ENCODE measurements at regions not wholly inside any gene's neighbourhood (a gene's known extent, or its start where the extent isn't known, plus 50 kb on each side); places are given as distances from the start of the nearest gene placed in this dataset.
"Not testable (repeated sequence)": the region's sequence is repeated elsewhere in the genome, so short reads cannot be mapped to it uniquely, and the experiment has no call there.

- no peak overlapping the region for H3K4me3 Mint-ChIP-seq
- no peaks in the 10 kb centered on the region for H3K79me2 ChIP-seq (ENCODE audit: insufficient read depth, low read length)
These were observed 631.0 kb upstream of the STXBP6 start for GRCh38 chr14:25680934-25681333.

GRCh38 chr14:25680511-25680910, 630.6 kb upstream of the STXBP6 start:
- WGBS (ENCODE audit: extremely low coverage, insufficient read length, low lambda C conversion rate) = no CpG with 5 or more reads among the region's 4 CpGs
- not testable (repeated sequence) for H3K9me3 Mint-ChIP-seq; H3K27ac ChIP-seq (ENCODE audit: insufficient read length, low read depth, low read length); H3K36me3 Mint-ChIP-seq (ENCODE audit: insufficient read depth in 1 of 3, low read depth in 3 of 3); H2AFZ ChIP-seq (ENCODE audit: low read length); H2BK20ac ChIP-seq (ENCODE audit: low read depth, low read length, poor library complexity, severe bottlenecking); H2BK120ac ChIP-seq (ENCODE audit: low read depth, low read length, poor library complexity, severe bottlenecking); H2BK12ac ChIP-seq (ENCODE audit: insufficient read length, low read depth, low read length); H3T11ph ChIP-seq (ENCODE audit: low read length); H3K14ac ChIP-seq (ENCODE audit: insufficient read depth, low read length); H4K8ac ChIP-seq (replicated peaks; ENCODE audit: insufficient read length, low read depth, low read length); H2BK5ac ChIP-seq (ENCODE audit: insufficient read length, low read length); H3K23me2 ChIP-seq (ENCODE audit: insufficient read length, low read depth, low read length, poor library complexity, severe bottlenecking); H3K4me1 ChIP-seq (ENCODE audit: insufficient read depth, low read length); H3K79me2 ChIP-seq (ENCODE audit: insufficient read depth, low read length); H4K20me1 ChIP-seq (ENCODE audit: control insufficient read depth, insufficient read depth, insufficient read length); DNase-seq; H3K27me3 ChIP-seq (ENCODE audit: insufficient read depth, low read length); H3K27ac Mint-ChIP-seq; H4K5ac ChIP-seq (ENCODE audit: insufficient read length, low read depth, low read length); H3K56ac ChIP-seq (ENCODE audit: insufficient read length, low read depth, low read length); H3K18ac ChIP-seq (ENCODE audit: insufficient read length, low read depth, low read length); H3K4me1 Mint-ChIP-seq; H3K4me3 Mint-ChIP-seq; H3K9me3 ChIP-seq (ENCODE audit: control insufficient read depth, low read depth, low read length); H3K9ac ChIP-seq (ENCODE audit: extremely low read depth, insufficient read length, low read length); H4K91ac ChIP-seq (ENCODE audit: insufficient read length, low read depth, low read length); H3K23ac ChIP-seq (ENCODE audit: insufficient read length, low read depth, low read length); H3K4ac ChIP-seq (ENCODE audit: low read depth, low read length); H3K4me2 ChIP-seq (ENCODE audit: insufficient read depth, insufficient read length, low read length); H2BK15ac ChIP-seq (ENCODE audit: low read depth, low read length); H3K79me1 ChIP-seq (ENCODE audit: insufficient read depth, low read depth, low read length, poor library complexity, severe bottlenecking); H2AK5ac ChIP-seq (ENCODE audit: insufficient read length, low read length); H3K27me3 Mint-ChIP-seq (ENCODE audit: low read depth)

More at GRCh38 chr14:25680934-25681333, 631.0 kb upstream of the STXBP6 start:
- Histone ChIP-seq H2AFZ (ENCODE audit: low read length) (no peak overlapping the region), H3K27me3 (ENCODE audit: insufficient read depth, low read length) (no peaks in the 10 kb centered on the region), H2AK5ac (ENCODE audit: insufficient read length, low read length) (no peak overlapping the region), H2BK12ac (ENCODE audit: insufficient read length, low read depth, low read length) (no peak overlapping the region), H3K14ac (ENCODE audit: insufficient read depth, low read length) (no peak overlapping the region), H4K8ac (replicated peaks; ENCODE audit: insufficient read length, low read depth, low read length) (no peak overlapping the region), H3K23me2 (ENCODE audit: insufficient read length, low read depth, low read length, poor library complexity, severe bottlenecking) (no peaks in the 10 kb centered on the region), H3K18ac (ENCODE audit: insufficient read length, low read depth, low read length) (no peak overlapping the region), H2BK15ac (ENCODE audit: low read depth, low read length) (no peak overlapping the region), H2BK120ac (ENCODE audit: low read depth, low read length, poor library complexity, severe bottlenecking) (no peak overlapping the region), H2BK5ac (ENCODE audit: insufficient read length, low read length) (no peak overlapping the region), H4K20me1 (ENCODE audit: control insufficient read depth, insufficient read depth, insufficient read length) (no peaks in the 10 kb centered on the region), H3K4me1 (ENCODE audit: insufficient read depth, low read length) (no peaks in the 10 kb centered on the region), H3K4me2 (ENCODE audit: insufficient read depth, insufficient read length, low read length) (no peak overlapping the region), H4K91ac (ENCODE audit: insufficient read length, low read depth, low read length) (no peak overlapping the region), H2BK20ac (ENCODE audit: low read depth, low read length, poor library complexity, severe bottlenecking) (no peak overlapping the region), H3K9ac (ENCODE audit: extremely low read depth, insufficient read length, low read length) (no peak overlapping the region), H3K27ac (ENCODE audit: insufficient read length, low read depth, low read length) (no peak overlapping the region), H3K9me3 (ENCODE audit: control insufficient read depth, low read depth, low read length) (no peaks in the 10 kb centered on the region), H4K5ac (ENCODE audit: insufficient read length, low read depth, low read length) (no peak overlapping the region), H3K79me1 (ENCODE audit: insufficient read depth, low read depth, low read length, poor library complexity, severe bottlenecking) (no peaks in the 10 kb centered on the region), H3K56ac (ENCODE audit: insufficient read length, low read depth, low read length) (no peak overlapping the region), H3K23ac (ENCODE audit: insufficient read length, low read depth, low read length) (no peak overlapping the region), H3T11ph (ENCODE audit: low read length) (no peak overlapping the region), H3K4ac (ENCODE audit: low read depth, low read length) (no peak overlapping the region)
- Mint-ChIP-seq H3K27ac (no peak overlapping the region), H3K4me1 (no peaks in the 10 kb centered on the region), H3K9me3 (peaks cover 5% of the 10 kb centered on the region in 2 experiments; a peak in 3 of 5 replicates), H3K36me3 (ENCODE audit: insufficient read depth in 1 of 3, low read depth in 3 of 3) (peaks cover 0 to 5% (median 4%) of the 10 kb centered on the region in 3 experiments; a peak in 3 of 7 replicates), H3K27me3 (ENCODE audit: low read depth) (no peaks in the 10 kb centered on the region)
- WGBS (ENCODE audit: extremely low coverage, insufficient read length, low lambda C conversion rate) = no CpG with 5 or more reads among the region's 16 CpGs
- no peak for DNase-seq
- no peak for TF ChIP-seq CTCF (conservative IDR thresholded peaks at IDR 0.05)
